Activated CD8-positive, alpha-beta memory T cell treated with anti-CD3 and anti-CD28 coated beads, Interleukin-2, amount 50 U/mL, for 4 hours (primary cell): ENCODE measurements at regions not wholly inside any gene's neighbourhood (a gene's known extent, or its start where the extent isn't known, plus 50 kb on each side); places are given as distances from the start of the nearest gene placed in this dataset.
"Not testable (repeated sequence)": the region's sequence is repeated elsewhere in the genome, so short reads cannot be mapped to it uniquely, and the experiment has no call there.

Source experiments
- DNase-seq: peaks from one replicate; pipeline ENCODE4 v3.0.0-alpha.2; 2020

DNA sequence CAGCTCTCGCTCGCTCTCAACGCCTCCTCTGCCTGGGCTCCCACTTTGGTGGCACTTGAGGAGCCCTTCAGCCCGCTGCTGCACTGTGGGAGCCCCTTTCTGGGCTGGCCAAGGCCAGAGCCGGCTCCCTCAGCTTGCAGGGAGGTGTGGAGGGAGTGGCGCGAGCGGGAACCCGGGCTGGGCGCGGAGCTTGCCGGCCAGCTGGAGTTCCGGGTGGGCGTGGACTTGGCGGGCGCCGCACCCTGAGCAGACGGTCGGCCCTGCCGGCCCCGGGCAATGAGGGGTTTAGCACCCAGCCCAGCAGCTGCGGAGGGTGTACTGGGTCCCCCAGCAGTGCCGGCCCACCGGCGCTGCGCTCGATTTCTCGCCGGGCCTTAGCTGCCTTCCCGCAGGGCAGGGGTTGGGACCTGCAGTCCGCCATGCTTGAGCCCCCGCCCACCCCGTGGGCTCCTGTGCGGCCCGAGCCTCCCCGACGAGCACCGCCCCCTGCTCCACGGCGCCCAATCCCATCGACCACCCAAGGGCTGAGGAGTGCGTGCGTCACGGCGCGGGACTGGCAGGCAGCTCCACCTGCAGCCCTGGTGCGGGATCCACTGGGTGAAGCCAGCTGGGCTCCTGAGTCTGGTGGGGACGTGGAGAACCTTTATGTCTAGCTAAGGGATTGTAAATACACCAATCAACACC, 1128.9 kb downstream of the GATA3 start:
- not testable (repeated sequence) for DNase-seq

DNA sequence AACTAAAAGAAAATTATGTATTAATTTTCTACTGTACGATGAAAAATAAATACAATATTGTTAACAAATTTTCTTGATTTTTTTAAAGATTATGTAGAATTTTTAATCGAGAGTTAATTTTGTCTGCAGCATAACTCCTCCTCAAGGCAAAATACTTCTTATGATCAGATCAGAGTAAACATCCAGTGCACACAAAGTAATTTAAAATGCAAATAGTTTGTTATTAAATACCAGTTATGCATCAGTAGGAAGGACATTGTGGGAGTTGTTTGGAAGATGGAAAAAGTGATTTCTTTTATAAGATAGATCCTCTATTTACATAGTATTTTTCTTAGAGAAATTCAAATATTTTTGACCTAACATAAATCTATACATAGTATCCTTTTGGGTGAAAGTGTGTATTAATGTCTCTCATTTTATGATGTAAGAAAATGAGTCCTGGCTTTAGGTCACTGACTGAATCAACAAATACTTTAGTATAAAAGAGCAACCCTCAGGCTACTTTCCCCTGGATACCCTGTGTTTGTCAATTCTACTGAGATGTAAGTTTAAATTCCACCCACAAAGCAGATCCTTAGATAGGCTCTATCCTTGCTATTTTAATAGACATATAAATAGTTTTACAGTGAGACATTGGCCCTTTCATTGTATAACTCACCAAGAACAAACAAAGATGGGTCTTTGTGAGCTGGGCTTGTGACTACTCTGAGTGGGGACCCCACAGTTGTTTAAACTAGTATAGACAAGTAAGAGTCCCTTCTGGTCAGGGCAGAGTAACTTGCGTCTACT, 1133.7 kb downstream of the GATA3 start:
- DNase-seq = no peak

DNA sequence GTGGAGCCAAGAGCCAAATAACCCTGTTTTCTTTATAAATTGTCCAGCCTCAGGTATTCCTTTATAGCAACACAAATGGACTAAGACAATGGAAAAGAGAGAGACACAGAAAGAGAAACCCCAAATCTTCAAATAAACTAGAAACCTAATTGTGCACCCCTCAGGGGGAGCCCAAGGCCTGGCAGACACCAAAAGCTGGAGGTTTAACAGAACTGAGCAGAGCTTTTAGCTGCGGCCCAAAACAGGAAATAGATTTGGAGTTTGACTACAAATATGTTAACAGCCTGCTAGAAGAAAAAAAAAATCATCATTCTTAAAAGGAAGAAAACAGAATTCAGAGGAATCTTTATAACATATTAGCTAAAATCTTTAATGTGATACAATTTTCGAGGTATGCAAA, 1135.0 kb downstream of the GATA3 start:
- DNase-seq = no peak

DNA sequence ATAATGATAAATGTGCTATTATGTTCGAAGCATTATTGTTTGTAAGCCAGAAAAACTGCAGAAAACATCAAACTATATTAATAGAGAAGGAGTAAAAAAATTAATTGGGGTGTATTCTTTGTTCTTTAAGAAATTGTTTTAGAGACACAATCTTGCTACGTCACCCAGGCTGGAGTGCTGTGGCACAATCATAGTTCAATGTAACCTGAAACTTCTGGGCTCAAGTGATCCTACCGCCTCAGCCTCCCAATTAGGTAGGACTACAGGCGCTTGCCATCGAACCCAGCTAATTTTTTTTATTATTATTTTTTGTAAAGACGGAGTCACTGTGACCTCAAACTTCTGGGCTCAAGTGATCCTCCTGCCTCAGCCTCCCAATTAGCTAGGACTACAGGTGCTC, 1138.6 kb downstream of the GATA3 start:
- DNase-seq = no peak

DNA sequence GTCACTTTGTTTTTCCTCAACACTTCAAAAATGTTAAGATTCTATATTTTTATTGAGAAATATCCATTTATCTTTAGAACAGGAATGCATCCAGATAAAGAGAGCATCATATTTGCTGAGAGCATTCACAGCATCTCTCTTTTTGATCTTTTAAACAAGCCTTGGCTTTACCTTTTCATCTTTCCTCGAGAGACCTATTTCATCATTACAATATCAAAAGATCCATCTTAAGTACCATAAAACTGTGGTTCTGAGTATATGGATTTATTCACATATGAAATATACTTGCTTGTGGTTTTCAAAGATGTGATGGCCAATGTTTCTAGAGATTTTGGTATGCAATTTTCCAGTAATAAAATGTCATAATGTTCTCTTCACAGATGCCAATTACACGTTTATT, 1140.9 kb downstream of the GATA3 start:
- no peak for DNase-seq

DNA sequence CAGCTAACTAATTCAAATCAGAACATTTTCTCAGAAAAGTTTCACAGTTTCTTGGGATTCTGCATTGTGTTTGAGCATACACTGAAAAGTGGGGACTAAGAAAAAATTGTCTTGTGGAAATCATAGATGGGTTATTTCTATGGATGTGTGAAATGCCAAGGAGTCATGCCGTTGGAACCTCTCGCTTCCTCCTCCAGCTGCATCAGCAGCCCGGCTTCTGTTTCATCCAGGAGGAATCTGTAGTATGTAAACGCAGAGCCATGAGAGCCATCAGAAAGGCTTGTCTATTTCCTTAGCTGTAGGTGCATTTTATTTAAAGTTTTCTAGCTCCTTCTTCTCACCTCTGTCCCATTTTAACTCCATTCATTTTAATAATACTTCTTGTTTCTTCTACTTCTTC, 1144.1 kb downstream of the GATA3 start:
- no peak for DNase-seq

DNA sequence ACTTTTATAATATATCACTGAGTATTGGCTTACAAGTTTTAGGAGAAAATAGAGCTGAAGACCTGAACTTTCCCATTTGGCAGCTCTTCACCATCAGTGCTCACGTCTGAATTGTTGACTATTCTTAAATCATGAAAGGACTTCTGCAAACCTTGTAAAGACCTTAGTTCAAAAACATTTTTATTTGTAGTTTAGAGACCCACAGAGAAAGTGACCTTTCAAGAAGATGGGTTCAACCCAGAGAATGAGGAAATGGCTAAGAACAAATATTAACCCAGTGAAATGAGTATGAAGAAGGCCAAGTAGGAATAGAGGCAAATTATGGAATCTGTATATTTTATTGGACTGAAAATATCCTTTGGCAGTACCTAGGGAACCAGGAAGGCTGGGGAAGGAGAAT, 1151.1 kb downstream of the GATA3 start:
- no peak for DNase-seq

DNA sequence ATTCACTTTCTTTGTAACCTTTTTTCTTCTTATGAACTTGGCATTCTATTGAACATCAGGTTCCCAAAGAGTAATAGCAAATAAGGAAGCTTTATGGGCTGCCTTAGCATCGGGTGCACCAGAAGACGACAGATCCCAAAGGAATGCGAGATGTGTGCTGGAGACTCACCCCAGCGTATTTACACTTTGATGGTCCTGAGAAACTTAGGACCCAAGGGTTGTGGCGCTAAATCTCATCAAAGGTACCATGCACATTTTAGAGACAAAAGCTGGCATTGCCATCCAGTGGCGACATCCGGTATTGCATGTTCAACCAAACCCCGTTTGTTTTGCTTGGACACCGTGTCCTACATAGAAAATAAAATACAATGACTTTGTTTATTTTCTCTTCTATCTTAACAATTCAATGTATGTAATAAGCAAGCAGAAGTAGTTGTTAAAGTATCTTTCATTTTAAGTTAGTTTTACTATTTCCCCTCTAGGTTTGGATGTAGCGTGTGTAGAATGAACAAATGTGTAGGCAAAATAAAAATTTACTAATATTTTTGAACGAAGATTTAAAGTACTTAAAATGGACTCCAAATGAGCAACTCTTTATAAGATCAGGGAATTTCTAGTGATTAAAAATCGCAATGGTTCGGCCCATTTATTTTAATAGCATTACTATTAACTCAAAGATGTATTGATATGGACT, 1154.8 kb downstream of the GATA3 start:
- DNase-seq = peak; percentile 73

DNA sequence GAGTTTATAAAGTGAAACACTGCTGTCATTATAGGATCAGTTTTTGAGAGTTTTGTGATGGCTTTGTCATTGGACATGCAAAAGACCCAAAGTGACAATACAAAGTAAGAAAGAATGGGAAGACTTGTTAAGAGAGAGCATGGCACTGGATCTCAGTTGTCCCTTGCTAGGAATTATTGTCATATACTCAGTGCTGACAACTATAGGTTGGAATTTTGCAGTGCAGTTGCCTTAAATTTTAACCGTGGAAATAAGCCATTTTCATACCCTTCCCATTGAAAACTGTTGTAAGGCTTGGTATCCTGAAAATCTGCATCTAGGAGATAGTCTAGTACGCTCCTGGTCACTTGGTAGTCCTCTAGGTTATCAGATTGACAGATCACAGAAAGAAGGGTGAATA, 1156.7 kb downstream of the GATA3 start:
- no peak for DNase-seq

DNA sequence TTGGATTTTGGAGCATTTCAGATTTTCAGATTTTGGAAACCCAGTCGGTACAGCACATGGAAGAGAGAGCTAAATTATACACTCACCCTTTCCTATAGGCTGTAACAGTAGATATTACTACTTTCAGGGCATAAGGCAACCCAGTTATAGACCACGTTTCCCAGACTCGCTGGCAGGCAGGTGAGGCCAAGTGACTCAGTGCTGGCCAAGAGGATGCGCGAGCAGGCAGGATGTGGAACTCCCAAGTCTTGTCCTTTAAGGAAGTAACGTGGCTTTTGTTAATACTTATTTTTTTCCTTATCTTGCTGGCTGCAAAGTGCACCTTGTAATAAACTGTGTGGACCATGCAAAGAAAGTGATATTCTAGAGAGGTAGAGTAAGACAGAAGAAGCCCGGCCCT, 1160.1 kb downstream of the GATA3 start:
- no peak for DNase-seq

DNA sequence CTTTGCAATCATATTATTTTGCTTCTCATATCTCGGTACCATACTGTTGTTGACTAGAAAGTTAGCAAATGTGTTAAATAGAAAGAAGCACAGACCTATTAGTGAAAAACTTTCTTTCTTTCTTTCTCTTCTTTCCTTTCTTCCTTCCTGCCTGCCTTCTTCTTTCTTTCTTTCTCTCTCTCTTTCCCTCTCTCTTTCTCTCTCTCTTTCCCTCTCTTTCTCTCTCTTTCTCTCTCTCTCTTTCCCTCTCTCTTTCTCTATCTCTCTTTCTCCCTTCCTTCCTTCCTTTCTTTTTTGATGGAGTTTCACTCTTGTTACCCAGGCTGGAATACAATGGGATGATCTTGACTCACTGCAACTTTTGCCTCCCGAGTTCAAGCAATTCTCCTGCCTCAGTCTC, 1160.6 kb downstream of the GATA3 start:
- no peak for DNase-seq

DNA sequence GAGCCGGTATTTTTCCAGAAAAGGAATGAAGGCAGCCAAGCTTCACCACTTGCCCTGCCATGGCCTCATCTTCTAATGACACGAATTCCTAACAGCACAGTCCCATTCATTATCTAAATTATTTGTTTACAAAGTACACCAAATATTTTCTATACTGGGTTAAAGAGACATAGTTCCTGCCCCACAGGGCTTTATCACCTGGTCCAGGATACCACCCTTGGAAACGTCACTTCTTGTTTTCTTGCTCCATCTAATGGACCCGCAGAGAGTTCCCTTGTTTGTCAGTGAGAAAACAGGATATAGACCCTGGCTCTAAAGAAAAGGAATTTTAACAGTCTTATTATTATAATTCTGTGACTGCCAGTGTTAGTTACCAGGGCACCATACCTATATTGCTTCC, 1165.4 kb downstream of the GATA3 start:
- no peak for DNase-seq

DNA sequence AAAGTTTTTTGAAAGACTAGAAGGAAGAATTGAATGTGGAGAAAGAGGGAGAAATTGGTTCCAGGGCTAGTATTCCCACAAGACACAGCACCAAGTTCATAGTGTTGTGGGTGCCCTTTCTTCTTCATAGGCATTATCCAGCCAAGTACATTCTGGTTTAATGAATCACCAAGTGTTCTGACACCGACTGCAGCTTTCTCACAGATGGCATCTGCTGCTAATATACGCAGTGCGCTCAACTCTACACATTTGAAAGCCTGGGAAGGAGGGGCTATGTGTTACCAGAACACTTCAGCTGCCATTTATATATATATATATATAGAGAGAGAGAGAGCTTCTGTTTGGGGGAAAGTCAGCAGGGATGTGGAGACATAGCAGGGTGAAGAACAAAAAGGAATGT, 1168.4 kb downstream of the GATA3 start:
- no peak for DNase-seq

DNA sequence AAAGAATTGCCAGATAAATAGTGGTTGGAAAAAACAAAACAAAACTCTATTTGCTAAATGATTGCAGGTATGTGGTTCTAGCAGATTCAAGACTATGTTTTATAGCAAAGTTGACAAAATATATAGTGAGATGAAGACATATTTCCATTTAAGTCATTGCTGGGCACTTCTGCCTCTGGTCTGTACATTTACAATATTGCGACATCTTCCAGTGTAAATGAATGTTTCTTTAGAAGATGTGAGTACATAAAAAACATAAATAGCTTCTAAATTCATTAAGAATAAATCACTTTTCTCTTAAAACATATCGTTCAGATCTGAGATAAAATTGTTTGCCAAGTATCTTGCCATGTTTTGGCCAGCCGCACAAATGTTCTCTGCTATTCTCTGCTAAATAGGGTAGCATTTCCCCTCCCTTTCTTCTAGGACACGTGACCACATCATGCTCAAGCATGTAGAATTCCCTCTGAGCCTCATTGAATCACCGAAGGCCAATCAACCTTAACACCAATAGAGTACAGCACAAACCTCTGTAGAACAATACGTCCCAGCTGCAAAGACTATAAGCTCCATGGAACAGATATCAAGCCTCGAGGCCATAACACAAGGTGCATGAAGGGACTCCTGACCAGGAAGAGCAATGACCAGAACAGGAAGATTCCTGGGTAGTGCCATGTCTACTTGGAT, 1173.3 kb downstream of the GATA3 start:
- no peak for DNase-seq

DNA sequence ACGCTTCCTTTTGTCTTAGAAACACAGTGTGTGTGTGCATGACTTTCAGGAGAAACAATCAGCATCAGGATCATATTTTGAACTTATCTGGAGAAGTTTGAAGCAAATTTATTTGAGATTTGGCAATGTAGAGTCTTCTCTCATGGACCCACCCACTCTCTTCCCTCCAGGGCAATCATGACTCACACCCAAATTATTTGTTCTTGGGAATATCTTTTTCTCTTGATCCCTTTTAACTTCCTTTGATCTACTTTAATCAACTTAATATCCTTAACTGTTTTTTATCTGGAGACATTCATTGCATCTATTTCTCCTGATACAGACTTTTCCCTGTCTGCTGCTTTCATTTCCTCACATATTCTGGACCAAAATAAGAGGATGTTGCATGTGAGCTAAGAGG, 1174.3 kb downstream of the GATA3 start:
- DNase-seq = no peak

DNA sequence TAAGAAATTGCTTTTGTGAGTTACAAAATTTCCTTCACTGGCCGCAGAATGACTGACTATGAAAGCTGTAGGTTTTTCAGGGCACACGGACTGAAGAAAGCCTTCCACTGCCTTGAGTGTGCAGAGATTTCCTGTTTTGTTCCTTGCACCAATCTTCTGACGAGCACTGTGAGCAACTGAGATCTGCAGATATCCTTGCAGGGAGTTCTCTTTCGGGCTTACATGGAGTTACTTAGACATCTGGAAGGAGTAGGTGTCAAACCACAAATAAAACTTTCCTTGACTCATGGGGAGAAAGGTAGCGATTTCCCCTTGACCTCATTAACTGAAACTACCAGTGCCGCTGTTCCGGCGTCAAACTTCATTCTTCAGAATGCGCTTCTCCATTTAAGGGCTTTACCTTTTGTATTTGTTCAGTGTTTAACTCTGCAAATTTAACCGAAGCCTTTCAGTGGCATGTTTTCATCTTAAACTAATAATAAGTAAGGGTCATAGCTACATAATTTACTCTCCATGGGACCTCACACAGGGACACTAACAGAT, 1175.3 kb downstream of the GATA3 start:
- no peak for DNase-seq

DNA sequence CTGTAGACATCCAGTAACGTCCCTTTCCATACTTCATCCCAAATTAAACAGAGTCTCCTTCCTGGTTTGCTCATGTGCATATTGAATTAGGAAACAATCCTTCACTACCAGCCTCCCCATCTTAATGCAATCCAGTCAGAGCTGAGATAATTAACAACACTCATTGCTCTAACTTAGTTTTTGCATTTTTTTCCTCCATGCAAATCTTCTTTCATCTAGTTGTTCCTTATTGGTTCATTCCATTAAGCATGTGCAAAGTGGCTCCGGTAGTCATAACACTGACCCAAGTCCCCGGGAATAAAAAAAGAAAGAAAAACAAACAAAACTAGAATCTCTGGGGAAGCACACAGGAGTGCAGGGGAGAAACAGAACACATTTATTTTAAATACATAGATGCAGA, 1176.1 kb downstream of the GATA3 start:
- DNase-seq = no peak

DNA sequence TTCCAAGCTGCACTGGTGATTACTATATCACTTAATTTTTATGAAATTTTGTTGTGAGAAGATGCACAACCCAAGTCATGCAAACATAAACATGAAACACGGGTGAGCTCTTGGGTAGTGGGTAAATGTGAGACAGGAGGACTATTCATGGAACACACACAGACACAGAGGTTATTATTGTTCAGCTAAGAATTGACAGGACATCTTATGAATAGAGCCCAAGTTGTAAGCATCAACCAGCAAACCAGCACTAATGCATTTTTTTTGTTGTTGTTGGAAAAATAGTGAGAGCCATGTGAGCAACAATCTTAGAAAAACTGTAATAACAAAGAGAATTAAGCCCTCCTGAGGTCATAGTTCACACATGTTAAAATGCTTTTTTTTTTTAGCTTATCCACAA, 1179.7 kb downstream of the GATA3 start:
- no peak for DNase-seq

DNA sequence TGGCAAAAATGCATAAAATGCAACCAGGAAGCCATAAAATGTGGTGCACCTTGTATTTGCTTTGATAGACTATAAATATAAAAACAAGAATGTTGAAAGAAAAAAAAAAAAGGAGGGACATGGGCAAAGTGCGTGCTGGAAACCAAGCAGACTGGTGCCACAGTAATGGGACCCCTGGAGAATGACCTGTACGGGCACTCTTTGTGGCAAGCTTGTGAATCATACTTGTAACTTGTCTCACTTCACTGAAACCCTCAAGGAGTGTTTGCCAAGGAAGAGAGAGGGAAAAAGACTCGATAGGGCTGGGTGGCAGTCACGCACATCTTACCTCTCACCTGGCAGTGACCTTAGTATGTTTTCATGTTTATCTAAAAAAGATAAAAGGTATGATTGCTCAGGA, 1183.6 kb downstream of the GATA3 start:
- DNase-seq = no peak

DNA sequence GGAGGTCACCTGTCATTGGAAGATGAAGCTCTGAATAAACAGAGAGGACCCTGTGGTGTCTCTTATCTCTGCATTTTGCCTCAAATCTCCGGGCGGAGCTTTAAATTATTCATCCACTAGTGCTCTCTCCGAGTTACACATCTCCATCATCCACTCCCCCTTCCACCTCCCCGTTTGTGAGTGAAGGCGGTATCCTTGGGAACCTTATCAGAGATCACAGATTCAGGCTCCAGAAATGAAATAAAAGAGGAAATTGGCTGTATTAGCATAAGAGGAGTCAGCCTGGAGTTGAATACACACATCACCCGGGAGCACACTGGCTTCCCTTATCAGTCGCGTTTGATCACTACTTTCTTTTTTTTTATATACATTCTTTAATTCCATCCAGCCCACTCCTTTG, 1184.8 kb downstream of the GATA3 start:
- no peak for DNase-seq

DNA sequence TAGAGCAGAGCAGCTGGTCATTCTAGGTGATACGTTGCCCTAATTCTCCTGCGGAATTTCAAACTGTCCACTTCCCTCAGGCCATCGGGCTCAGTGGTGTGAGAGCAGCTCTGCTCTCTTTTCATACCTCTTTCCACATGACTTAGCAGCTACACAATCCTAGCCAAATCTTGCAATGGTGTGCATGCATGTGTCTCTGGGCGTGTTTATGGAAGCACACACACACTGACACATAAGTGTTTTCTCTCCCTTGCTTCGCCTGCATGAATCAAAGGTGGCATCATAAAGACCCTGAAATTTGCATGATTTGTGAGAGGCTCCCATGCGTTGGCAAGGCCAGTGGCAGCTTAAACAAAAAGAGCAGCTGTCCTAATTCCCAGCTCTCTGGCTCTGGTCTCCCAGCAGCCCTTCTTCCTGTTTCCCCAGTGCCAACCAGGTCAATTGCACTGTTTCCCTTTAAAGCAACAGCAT, 1189.5 kb downstream of the GATA3 start:
- no peak for DNase-seq

DNA sequence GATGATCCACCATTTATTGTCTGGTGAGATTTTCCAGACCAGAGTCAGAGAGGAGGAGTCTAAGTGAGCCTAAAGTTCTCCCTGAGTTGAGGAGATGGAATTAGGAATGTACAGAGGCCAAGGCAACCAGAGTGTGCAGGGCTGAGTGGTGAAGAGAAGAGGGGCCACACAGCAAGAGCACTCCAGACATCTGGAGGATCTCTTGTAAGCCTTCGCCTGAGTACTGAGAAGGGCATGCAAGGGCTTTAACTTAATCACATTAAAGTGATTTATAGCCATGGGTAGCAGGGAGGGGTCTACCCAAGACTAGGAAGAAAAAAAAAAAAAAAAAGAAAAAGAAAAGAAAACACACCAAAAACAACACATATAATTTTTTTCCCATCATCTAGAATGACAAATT, 1190.4 kb downstream of the GATA3 start:
- DNase-seq = no peak

DNA sequence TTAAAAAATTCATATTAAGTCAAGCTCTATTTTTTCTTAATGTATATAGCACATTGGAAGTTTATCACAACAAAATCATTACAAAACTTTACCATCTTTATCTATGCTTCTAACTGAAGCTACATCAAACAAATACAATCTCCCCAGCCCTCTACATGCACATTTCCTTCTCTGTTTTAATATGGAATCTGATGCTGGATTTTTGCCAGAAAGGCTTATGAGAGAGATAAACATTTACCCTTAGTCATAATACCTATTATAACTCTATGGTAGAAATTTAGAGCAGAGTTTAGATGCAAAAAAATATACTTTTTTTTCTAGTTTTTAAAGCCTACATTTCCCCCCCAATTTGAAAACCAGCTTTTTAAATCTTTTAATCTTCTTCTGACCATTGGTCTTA, 1198.6 kb downstream of the GATA3 start:
- no peak for DNase-seq
